H1 (cell line): ENCODE measurements at regions not wholly inside any gene's neighbourhood (a gene's known extent, or its start where the extent isn't known, plus 50 kb on each side); places are given as distances from the start of the nearest gene placed in this dataset.

Experiments
- CTCF ChIA-PET: fragments of 300-600 bp; sonication (Branson Sonifier 250); formaldehyde crosslinking; loops from one replicate; lab custom pipeline; 2021; ENCODE audit not compliant: partially characterized antibody; lab: Charles Lee
- POLR2A ChIA-PET: fragments of 300-600 bp; sonication (Branson Sonifier 250); formaldehyde crosslinking; loops from one replicate; lab custom pipeline; 2021; ENCODE audit warnings: inconsistent platforms; ENCODE audit not compliant: partially characterized antibody; lab: Charles Lee
- DNase-seq, 2 experiments: peaks; one replicate each; pipeline versions ENCODE4 v3.0.0 to v3.0.0-alpha.2; 2010 to 2022; ENCODE audit warnings: low spot score in 2 of 2, low read depth in 1 of 2, mixed read lengths in 1 of 2
- FAIRE-seq: peaks from 2 replicates; lab custom pipeline; 2011; peaks lifted over from hg19 to GRCh38; lab: Jason Lieb, UNC
- H2AFZ ChIP-seq: 2 replicates; pipeline ENCODE4 v1.8.1; 2012; ENCODE audit warnings: low read length, inconsistent platforms
- H2AK5ac ChIP-seq: 2 replicates; pipeline ENCODE4 v1.6.1; 2013; ENCODE audit warnings: low read depth, low read length
- H2BK120ac ChIP-seq: replicated peaks from 2 replicates; pipeline ENCODE3; 2013; ENCODE audit warnings: low read depth, low read length, inconsistent platforms
- H2BK12ac ChIP-seq: 2 replicates; pipeline ENCODE4 v1.6.1; 2013; ENCODE audit warnings: low read depth, low read length
- H2BK15ac ChIP-seq: 2 replicates; pipeline ENCODE4 v1.6.1; 2013; ENCODE audit warnings: low read length
- H2BK20ac ChIP-seq: 2 replicates; pipeline ENCODE4 v1.6.1; 2013; ENCODE audit warnings: low read length
- H2BK5ac ChIP-seq: 2 replicates; pipeline ENCODE4 v1.6.1; 2013; ENCODE audit warnings: low read depth, low read length
- H3K14ac ChIP-seq: 2 replicates; pipeline ENCODE4 v1.6.1; 2013; ENCODE audit warnings: inconsistent platforms; ENCODE audit not compliant: insufficient read length
- H3K18ac ChIP-seq: 2 replicates; pipeline ENCODE4 v1.6.1; 2013; ENCODE audit warnings: low read length; ENCODE audit errors: extremely low read depth
- H3K23ac ChIP-seq: 2 replicates; pipeline ENCODE4 v1.6.1; 2013; ENCODE audit warnings: inconsistent platforms; ENCODE audit not compliant: insufficient read length
- H3K23me2 ChIP-seq: 2 replicates; pipeline ENCODE4 v1.6.1; 2013; ENCODE audit warnings: low read depth, low read length
- H3K27ac ChIP-seq: 2 replicates; pipeline ENCODE4 v1.6.1; 2011; ENCODE audit warnings: low read depth, low read length, inconsistent platforms
- H3K27me3 ChIP-seq, 4 experiments: replicated peaks in 1 of 4; 1 replicate in 1 of 4; 2 replicates in 3 of 4; pipeline versions ENCODE4 v1.6.1 to v1.8.1; 2011 to 2013; ENCODE audit warnings: low read length in 3 of 4, mild to moderate bottlenecking in 3 of 4, inconsistent platforms in 2 of 4, mixed read lengths in 2 of 4, moderate library complexity in 1 of 4; ENCODE audit not compliant: control insufficient read depth in 3 of 4, insufficient read depth in 3 of 4; ENCODE audit errors: extremely low read depth in 1 of 4
- H3K36me3 ChIP-seq, 4 experiments: 2 replicates each; pipeline versions ENCODE4 v1.6.1 to v1.8.1; 2011 to 2013; ENCODE audit warnings: mild to moderate bottlenecking in 4 of 4, low read length in 3 of 4, moderate library complexity in 2 of 4, control low read depth in 1 of 4, inconsistent platforms in 1 of 4; ENCODE audit not compliant: insufficient read depth in 4 of 4, control insufficient read depth in 2 of 4
- H3K4ac ChIP-seq: replicated peaks from 2 replicates; pipeline ENCODE3; 2013; ENCODE audit warnings: low read length, low read depth, mixed read lengths, inconsistent platforms; ENCODE audit not compliant: insufficient read length
- H3K4me1 ChIP-seq, 4 experiments: replicated peaks in 1 of 4; 1 replicate in 1 of 4; 2 replicates in 3 of 4; pipeline versions ENCODE4 v1.6.1 to v1.8.1; 2011 to 2013; ENCODE audit warnings: low read length in 3 of 4, inconsistent platforms in 2 of 4, mixed read lengths in 1 of 4; ENCODE audit not compliant: insufficient read depth in 4 of 4, control insufficient read depth in 3 of 4
- H3K4me2 ChIP-seq, 2 experiments: 2 replicates each; pipeline versions ENCODE4 v1.6.1 to v1.8.1; 2011 to 2013; ENCODE audit warnings: low read depth in 2 of 2, low read length in 2 of 2, control low read depth in 1 of 2, inconsistent platforms in 1 of 2, mild to moderate bottlenecking in 1 of 2; ENCODE audit not compliant: insufficient read depth in 1 of 2
- H3K4me3 ChIP-seq, 4 experiments: fragments of 200-600, 300-600 bp in 1 of 4; sonication (generic), shearing (Covaris generic), sonication (Bioruptor Twin) in 1 of 4; 2 replicates each; pipeline versions ENCODE4 v1.5.1 to v1.8.1; 2011 to 2016; ENCODE audit warnings: low read length in 4 of 4, low read depth in 3 of 4, control low read depth in 2 of 4, inconsistent platforms in 2 of 4, mild to moderate bottlenecking in 2 of 4, mixed read lengths in 1 of 4, moderate library complexity in 1 of 4; ENCODE audit not compliant: insufficient read depth in 2 of 4; ENCODE audit errors: extremely low read depth in 1 of 4
- H3K56ac ChIP-seq: replicated peaks from 2 replicates; pipeline ENCODE3; 2013; ENCODE audit warnings: low read depth, mild to moderate bottlenecking, mixed read lengths, low read length, inconsistent platforms; ENCODE audit not compliant: insufficient read length
- H3K79me1 ChIP-seq: 2 replicates; pipeline ENCODE4 v1.6.1; 2013; ENCODE audit warnings: low read depth, low read length, control low read depth
- H3K79me2 ChIP-seq, 2 experiments: 2 replicates each; pipeline versions ENCODE4 v1.6.1 to v1.8.1; 2012 to 2013; ENCODE audit warnings: low read length in 2 of 2, mild to moderate bottlenecking in 2 of 2, inconsistent platforms in 1 of 2; ENCODE audit not compliant: insufficient read depth in 2 of 2, control insufficient read depth in 1 of 2
- H3K9ac ChIP-seq, 4 experiments: replicated peaks in 1 of 4; 1 replicate in 1 of 4; 2 replicates in 3 of 4; pipeline versions ENCODE4 v1.6.1 to v1.8.1; 2011 to 2013; ENCODE audit warnings: low read depth in 3 of 4, low read length in 3 of 4, control low read depth in 2 of 4, mild to moderate bottlenecking in 2 of 4, moderate library complexity in 2 of 4, inconsistent platforms in 1 of 4; ENCODE audit errors: extremely low read depth in 1 of 4
- H3K9me3 ChIP-seq, 2 experiments: 2 replicates each; pipeline versions ENCODE4 v1.6.1 to v1.8.1; 2012 to 2013; ENCODE audit warnings: mild to moderate bottlenecking in 2 of 2, moderate library complexity in 2 of 2, control low read depth in 1 of 2, inconsistent platforms in 1 of 2, low read depth in 1 of 2, low read length in 1 of 2, mixed read lengths in 1 of 2; ENCODE audit not compliant: insufficient read depth in 2 of 2
- H4K20me1 ChIP-seq, 2 experiments: replicated peaks in 1 of 2; 2 replicates each; pipeline versions ENCODE3 to v1.8.1; 2011 to 2013; ENCODE audit warnings: inconsistent platforms in 2 of 2, low read length in 2 of 2, mild to moderate bottlenecking in 1 of 2; ENCODE audit not compliant: insufficient read depth in 2 of 2, control insufficient read depth in 1 of 2
- H4K5ac ChIP-seq: 2 replicates; pipeline ENCODE4 v1.6.1; 2013; ENCODE audit warnings: low read length, low read depth, mixed read lengths, inconsistent platforms; ENCODE audit not compliant: insufficient read length
- H4K8ac ChIP-seq: 2 replicates; pipeline ENCODE4 v1.8.0; 2013; ENCODE audit warnings: mild to moderate bottlenecking, moderate library complexity, low read length, inconsistent platforms; ENCODE audit not compliant: insufficient read depth; ENCODE audit errors: extremely low read depth
- H4K91ac ChIP-seq: replicated peaks from 2 replicates; pipeline ENCODE3; 2013; ENCODE audit warnings: low read length, mixed read lengths, inconsistent platforms; ENCODE audit not compliant: insufficient read length
- BACH1 ChIP-seq: IDR thresholded peaks from 2 replicates; pipeline ENCODE4 v1.6.1; 2012; ENCODE audit warnings: low read length, improper control_type of control experiment
- HDAC6 ChIP-seq: IDR thresholded peaks from one replicate; pipeline ENCODE4 v1.7.1; 2012; ENCODE audit warnings: low read depth, mild to moderate bottlenecking, inconsistent platforms, low read length, moderate library complexity
- POLR2A ChIP-seq, 2 experiments: IDR thresholded peaks; 1 replicate in 1 of 2; 2 replicates in 1 of 2; pipeline ENCODE4 v1.6.1; 2011; ENCODE audit warnings: low read depth in 2 of 2, low read length in 2 of 2, mild to moderate bottlenecking in 2 of 2; ENCODE audit errors: control extremely low read depth in 1 of 2
- RXRA ChIP-seq: IDR thresholded peaks from 2 replicates; pipeline ENCODE4 v1.6.1; 2011; ENCODE audit warnings: low read depth, mild to moderate bottlenecking, low read length, moderate library complexity; ENCODE audit not compliant: insufficient read depth
- WGBS, 2 experiments: shearing (Covaris generic) in 1 of 2; methylation state at CpG; one replicate each; pipeline versions ENCODE4 v1.1.6 to v1.1.7; 2013 to 2015; ENCODE audit warnings: low lambda C conversion rate in 2 of 2, mixed read lengths in 2 of 2, inconsistent platforms in 1 of 2, low coverage in 1 of 2, missing lambda C conversion rate in 1 of 2; ENCODE audit not compliant: insufficient replicate concordance in 2 of 2, insufficient coverage in 1 of 2, insufficient read length in 1 of 2; ENCODE audit errors: extremely low coverage in 1 of 2, missing lambda C conversion rate in 1 of 2; 5-methylcytosine and 5-hydroxymethylcytosine counted together

DNA sequence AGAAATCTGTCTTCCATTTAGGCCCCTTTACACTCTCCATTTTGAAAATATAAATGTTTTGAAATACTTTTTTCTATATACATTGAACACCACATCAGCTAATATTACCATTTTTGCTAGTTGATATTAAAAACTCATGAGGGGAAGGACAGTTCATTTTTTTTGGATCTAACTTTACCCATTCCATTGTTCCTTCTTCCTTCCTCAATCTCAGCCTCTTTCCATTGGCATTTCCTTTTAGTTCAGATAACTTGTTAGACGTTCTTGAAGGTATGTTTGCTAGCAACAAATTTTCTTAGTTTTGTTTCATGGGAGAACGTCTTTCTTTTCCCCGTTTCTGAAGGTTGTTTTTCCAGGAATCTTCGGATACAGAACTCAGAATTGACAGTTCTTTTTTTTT is 759.0 kb downstream of the SOCS6 start:
- H4K20me1 ChIP-seq: no peaks in the 10 kb centered on the region
- H3K4me1 ChIP-seq: no peaks in the 10 kb centered on the region
- H2BK12ac ChIP-seq: no peak overlapping the region
- no peak overlapping the region for H2BK20ac ChIP-seq
- no peak overlapping the region for H3K4ac ChIP-seq
- H3K23ac ChIP-seq: no peak overlapping the region
- no peak overlapping the region for H2BK5ac ChIP-seq
- H4K91ac ChIP-seq: no peak overlapping the region
- no peak overlapping the region for H4K5ac ChIP-seq
- no peak overlapping the region for H4K8ac ChIP-seq
- no peaks in the 10 kb centered on the region for H3K79me1 ChIP-seq
- POLR2A ChIA-PET: no interaction called here
- H3K4me3 ChIP-seq: no peak overlapping the region
- CTCF ChIA-PET: interaction anchor here (0.6 kb wide), 1 partner anchor 345 kb away, joined by 3 read pairs; no protein-coding TSS in a partner anchor
- TF ChIP-seq RXRA (no peak), HDAC6 (no peak), POLR2A (IDR thresholded peaks at IDR 0.05; ENCODE audit: control extremely low read depth in 1 of 2, low read depth in 2 of 2, low read length in 2 of 2) (no peak), BACH1 (no peak)
- no peaks in the 10 kb centered on the region for H3K36me3 ChIP-seq
- H3K79me2 ChIP-seq: no peaks in the 10 kb centered on the region
- H2AK5ac ChIP-seq: no peak overlapping the region
- no peak overlapping the region for H3K14ac ChIP-seq
- DNase-seq: no peak
- H2AFZ ChIP-seq: no peak overlapping the region
- H3K4me2 ChIP-seq: no peak overlapping the region
- H3K9ac ChIP-seq: no peak overlapping the region
- H3K23me2 ChIP-seq: no peaks in the 10 kb centered on the region
- H2BK120ac ChIP-seq: no peak overlapping the region
- H3K27ac ChIP-seq: no peak overlapping the region
- WGBS, 2 experiments: 73% methylated on average over 4 of the region's 4 CpGs; no CpG with 5 or more reads in 1 of the 2 experiments
- no peak for FAIRE-seq
- peaks cover 58 to 60% of the 10 kb centered on the region in 2 experiments for H3K9me3 ChIP-seq
- no peaks in the 10 kb centered on the region for H3K27me3 ChIP-seq
- H2BK15ac ChIP-seq: no peak overlapping the region
- H3K56ac ChIP-seq: no peak overlapping the region
- H3K18ac ChIP-seq: no peak overlapping the region
